CD4-positive, alpha-beta T cell (primary cell): ENCODE measurements at regions not wholly inside any gene's neighbourhood (a gene's known extent, or its start where the extent isn't known, plus 50 kb on each side); places are given as distances from the start of the nearest gene placed in this dataset.

Source experiments
- ATAC-seq: fragments of 200-7000 bp; cut with Tn5 transposase; one replicate; pipeline ENCODE4 v1.10.0; 2022; ENCODE audit warnings: mild to moderate bottlenecking; ENCODE audit not compliant: poor library complexity
- CTCF ChIA-PET: fragments of 350-600 bp; sonication (Branson Sonifier 250); formaldehyde crosslinking; loops from one replicate; lab custom pipeline; 2021; ENCODE audit warnings: antibody characterized with exemption, inconsistent platforms; lab: Charles Lee
- POLR2A ChIA-PET: fragments of 350-600 bp; sonication (Branson Sonifier 250); formaldehyde crosslinking; loops from one replicate; lab custom pipeline; 2021; ENCODE audit warnings: antibody characterized with exemption, inconsistent platforms; lab: Charles Lee
- DNase-seq, 14 experiments: peaks; one replicate each; pipeline ENCODE4 v3.0.0-alpha.2; 2013 to 2020; ENCODE audit warnings: mixed read lengths in 2 of 14
- H3K27ac ChIP-seq, 2 donors: one replicate each; pipeline versions ENCODE4 v1.5.1 to v1.7.0; 2013; ENCODE audit warnings: low read length in 2 of 2, low read depth in 1 of 2, mild to moderate bottlenecking in 1 of 2
- H3K27me3 ChIP-seq, 2 experiments: 1 replicate in 1 of 2; 2 replicates in 1 of 2; pipeline versions ENCODE4 v1.6.1 to v1.7.0; 2013; ENCODE audit warnings: low read length in 2 of 2, control low read depth in 1 of 2, mild to moderate bottlenecking in 1 of 2, moderate library complexity in 1 of 2; ENCODE audit not compliant: insufficient read depth in 2 of 2, control insufficient read depth in 1 of 2
- H3K36me3 ChIP-seq: one replicate; pipeline ENCODE4 v1.6.1; 2013; ENCODE audit warnings: low read length, control low read depth; ENCODE audit not compliant: insufficient read depth
- H3K4me1 ChIP-seq: one replicate; pipeline ENCODE4 v1.6.1; 2013; ENCODE audit warnings: low read length, control low read depth; ENCODE audit not compliant: insufficient read depth
- H3K4me3 ChIP-seq: one replicate; pipeline ENCODE4 v1.5.1; 2013; ENCODE audit warnings: mild to moderate bottlenecking, low read length, moderate library complexity
- H3K9me3 ChIP-seq, 2 experiments: 1 replicate in 1 of 2; 2 replicates in 1 of 2; pipeline versions ENCODE4 v1.6.1 to v1.7.0; 2013; ENCODE audit warnings: low read length in 2 of 2, mild to moderate bottlenecking in 2 of 2, control low read depth in 1 of 2, moderate library complexity in 1 of 2; ENCODE audit not compliant: control insufficient read depth in 1 of 2, insufficient read depth in 1 of 2
- H3K27ac Mint-ChIP-seq: one replicate; pipeline ENCODE4 v1.8.0; 2020; ENCODE audit warnings: mixed read lengths
- H3K27me3 Mint-ChIP-seq: one replicate; pipeline ENCODE4 v1.8.0; 2021; ENCODE audit warnings: mixed read lengths
- H3K36me3 Mint-ChIP-seq: one replicate; pipeline ENCODE4 v1.8.0; 2021; ENCODE audit warnings: low read depth, mixed read lengths
- H3K4me1 Mint-ChIP-seq: one replicate; pipeline ENCODE4 v1.8.0; 2021; ENCODE audit warnings: low read depth, mixed read lengths
- H3K4me3 Mint-ChIP-seq: one replicate; pipeline ENCODE4 v1.8.0; 2020; ENCODE audit warnings: mild to moderate bottlenecking, mixed read lengths
- H3K9me3 Mint-ChIP-seq: one replicate; pipeline ENCODE4 v1.8.0; 2020; ENCODE audit warnings: mixed read lengths
- CTCF ChIP-seq: fragments of 200-600 bp; IDR thresholded peaks from one replicate; pipeline ENCODE4 v1.8.0; 2022; ENCODE audit warnings: antibody characterized with exemption, mild to moderate bottlenecking
- intact Hi-C, 2 experiments: fragments of 100-400 bp; cut with DNase I in 1 of 2; cut with micrococcal nuclease in 1 of 2; formaldehyde crosslinking; loops; one replicate each; pipeline versions ENCODE4 v1.15.1 to v1.9.0; 2023 to 2025; cut with DNase I, micrococcal nuclease

GRCh38 chr3:194029846-194030245, 106.1 kb upstream of the HES1 start:
- ChIA-PET POLR2A (no interaction called here), CTCF (no interaction called here)
- Mint-ChIP-seq H3K27me3 (peaks cover 12% of the 10 kb centered on the region), H3K9me3 (no peaks in the 10 kb centered on the region), H3K4me3 (no peak overlapping the region), H3K36me3 (no peaks in the 10 kb centered on the region), H3K27ac (no peak overlapping the region), H3K4me1 (peaks cover 17% of the 10 kb centered on the region)
- no peak overlapping the region for H3K4me3 ChIP-seq
- H3K27ac ChIP-seq = no peak overlapping the region
- DNase-seq (no peak), ATAC-seq (no peak)
- no peak for TF ChIP-seq CTCF
- peaks cover 3 to 4% of the 10 kb centered on the region in 2 experiments for H3K27me3 ChIP-seq
- no peaks in the 10 kb centered on the region for H3K36me3 ChIP-seq
- intact Hi-C loops = no loop called here
- H3K4me1 ChIP-seq = no peaks in the 10 kb centered on the region
- no peaks in the 10 kb centered on the region for H3K9me3 ChIP-seq

GRCh38 chr3:194030372-194030771, 105.6 kb upstream of the HES1 start:
- Histone ChIP-seq H3K9me3 (no peaks in the 10 kb centered on the region), H3K27ac (no peak overlapping the region), H3K36me3 (no peaks in the 10 kb centered on the region), H3K27me3 (peaks cover 3 to 4% of the 10 kb centered on the region in 2 experiments), H3K4me1 (no peaks in the 10 kb centered on the region), H3K4me3 (no peak overlapping the region)
- TF ChIP-seq CTCF = no peak
- no peaks in the 10 kb centered on the region for H3K36me3 Mint-ChIP-seq
- CTCF ChIA-PET = no interaction called here
- DNase-seq (no peak), ATAC-seq (no peak)
- no peaks in the 10 kb centered on the region for H3K9me3 Mint-ChIP-seq
- no peak overlapping the region for H3K27ac Mint-ChIP-seq
- peaks cover 12% of the 10 kb centered on the region for H3K27me3 Mint-ChIP-seq
- peaks cover 14% of the 10 kb centered on the region for H3K4me1 Mint-ChIP-seq
- H3K4me3 Mint-ChIP-seq = no peak overlapping the region
- intact Hi-C loops = no loop called here
- POLR2A ChIA-PET = no interaction called here

DNA sequence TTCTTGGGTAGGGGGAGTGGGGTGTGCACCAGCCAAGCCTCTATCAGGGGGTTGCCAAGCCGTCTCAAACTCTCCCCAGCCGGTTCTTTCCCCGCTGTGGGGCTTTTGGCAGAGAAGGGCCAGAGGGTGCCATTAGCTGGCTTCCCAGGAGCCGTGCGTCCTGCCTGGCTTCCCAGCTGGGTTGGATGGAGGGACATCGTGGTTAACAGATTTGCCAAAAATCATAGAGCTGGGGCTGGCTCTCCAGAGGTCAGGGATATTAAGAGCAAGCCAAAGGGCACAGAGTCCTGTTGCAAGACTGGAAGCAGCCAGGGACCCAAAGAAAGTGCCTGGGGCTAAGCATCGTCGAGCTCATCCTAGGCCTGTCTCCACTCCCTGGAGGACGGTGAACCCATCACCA, 104.6 kb upstream of the HES1 start:
- intact Hi-C loops = no loop called here
- POLR2A ChIA-PET = no interaction called here
- ATAC-seq = no peak

More for the DNA sequence above, 104.6 kb upstream of the HES1 start:
- Histone ChIP-seq H3K36me3 (no peaks in the 10 kb centered on the region), H3K9me3 (no peaks in the 10 kb centered on the region), H3K4me3 (no peak overlapping the region), H3K4me1 (no peaks in the 10 kb centered on the region), H3K27me3 (peaks cover 3 to 4% of the 10 kb centered on the region in 2 experiments), H3K27ac (no peak overlapping the region)
- Mint-ChIP-seq H3K36me3 (no peaks in the 10 kb centered on the region), H3K9me3 (no peaks in the 10 kb centered on the region), H3K27me3 (peaks cover 12% of the 10 kb centered on the region), H3K27ac (no peak overlapping the region), H3K4me3 (no peak overlapping the region), H3K4me1 (peaks cover 8% of the 10 kb centered on the region)
- no peak for TF ChIP-seq CTCF
- CTCF ChIA-PET = no interaction called here
- no peak for DNase-seq
